Activated gamma-delta T cell treated with anti-CD3 and anti-CD28 coated beads, Interleukin-2, amount 50 U/mL, for 16 hours (primary cell): ENCODE measurements at regions not wholly inside any gene's neighbourhood (a gene's known extent, or its start where the extent isn't known, plus 50 kb on each side); places are given as distances from the start of the nearest gene placed in this dataset.
"Not testable (repeated sequence)": the region's sequence is repeated elsewhere in the genome, so short reads cannot be mapped to it uniquely, and the experiment has no call there.

Experiments
- DNase-seq: peaks from one replicate; pipeline ENCODE4 v3.0.0-alpha.2; 2020; ENCODE audit warnings: low read depth

GRCh38 chr3:153221748-153222162 lies 59.7 kb downstream of the RAP2B start:
- DNase-seq, result peak; percentile 55

- not testable (repeated sequence) for DNase-seq
Measured at GRCh38 chr3:153226877-153227276, 64.9 kb downstream of the RAP2B start.

- not testable (repeated sequence) for DNase-seq
Measured at GRCh38 chr3:153230427-153230826, 68.4 kb downstream of the RAP2B start.

- not testable (repeated sequence) for DNase-seq
Measured at GRCh38 chr3:153231245-153231644, 69.2 kb downstream of the RAP2B start.

GRCh38 chr3:153232050-153232752 lies 70.2 kb downstream of the RAP2B start:
- not testable (repeated sequence) for DNase-seq

- DNase-seq, result no peak
Measured at GRCh38 chr3:153232851-153233271, 70.8 kb downstream of the RAP2B start.

GRCh38 chr3:153233986-153234385 lies 72.0 kb downstream of the RAP2B start:
- DNase-seq, result no peak

- peak; percentile 16 for DNase-seq
Measured at GRCh38 chr3:153242896-153243295, 80.9 kb downstream of the RAP2B start.

GRCh38 chr3:153244961-153245360 lies 82.9 kb downstream of the RAP2B start:
- DNase-seq, result no peak

GRCh38 chr3:153245661-153246060 lies 83.6 kb downstream of the RAP2B start:
- DNase-seq, result no peak

GRCh38 chr3:153246331-153246730 lies 84.3 kb downstream of the RAP2B start:
- DNase-seq, result no peak

GRCh38 chr3:153246806-153247205 lies 84.8 kb downstream of the RAP2B start:
- DNase-seq, result no peak

- DNase-seq, result no peak
Measured at GRCh38 chr3:153247331-153248330, 85.6 kb downstream of the RAP2B start.

GRCh38 chr3:153248835-153249234 lies 86.8 kb downstream of the RAP2B start:
- DNase-seq, result not testable (repeated sequence)

- no peak for DNase-seq
Measured at GRCh38 chr3:153249906-153250305, 87.9 kb downstream of the RAP2B start.

- no peak for DNase-seq
Measured at GRCh38 chr3:153250446-153250845, 88.4 kb downstream of the RAP2B start.

GRCh38 chr3:153252963-153253362 lies 90.9 kb downstream of the RAP2B start:
- DNase-seq, result no peak

GRCh38 chr3:153254361-153254760 lies 92.3 kb downstream of the RAP2B start:
- no peak for DNase-seq

- no peak for DNase-seq
Measured at GRCh38 chr3:153257673-153258351, 95.8 kb downstream of the RAP2B start.

GRCh38 chr3:153259956-153260355 lies 97.9 kb downstream of the RAP2B start:
- DNase-seq, result no peak

GRCh38 chr3:153260681-153261080 lies 98.7 kb downstream of the RAP2B start:
- DNase-seq, result no peak

- DNase-seq, result no peak
Measured at GRCh38 chr3:153266619-153267018, 104.6 kb downstream of the RAP2B start.
